WTC11 (cell line): ENCODE measurements at regions not wholly inside any gene's neighbourhood (a gene's known extent, or its start where the extent isn't known, plus 50 kb on each side); places are given as distances from the start of the nearest gene placed in this dataset.

ENCODE experiments used
- ATAC-seq: fragments of 200-7000 bp; cut with Tn5 transposase; 2 replicates; pipeline ENCODE4 v1.10.0; 2021; ENCODE audit warnings: mild to moderate bottlenecking, moderate library complexity
- CTCF ChIA-PET: fragments of 300-600 bp; sonication (Branson Sonifier 250); formaldehyde crosslinking; loops from one replicate; lab custom pipeline; 2021; ENCODE audit warnings: antibody characterized with exemption; lab: Charles Lee
- POLR2A ChIA-PET: fragments of 350-600 bp; sonication (Branson Sonifier 250); formaldehyde crosslinking; loops from one replicate; lab custom pipeline; 2021; ENCODE audit warnings: antibody characterized with exemption; lab: Charles Lee
- DNase-seq: peaks from one replicate; pipeline ENCODE4 v3.0.0; 2021; ENCODE audit warnings: low spot score
- H3K27ac Mint-ChIP-seq: 2 replicates; pipeline ENCODE4 v1.8.0; 2021; ENCODE audit warnings: mixed read lengths
- H3K27me3 Mint-ChIP-seq: 2 replicates; pipeline ENCODE4 v1.8.0; 2021; ENCODE audit warnings: low read depth, mild to moderate bottlenecking, moderate library complexity, mixed read lengths
- H3K36me3 Mint-ChIP-seq: 2 replicates; pipeline ENCODE4 v1.8.0; 2021; ENCODE audit warnings: mixed read lengths
- H3K4me1 Mint-ChIP-seq: 2 replicates; pipeline ENCODE4 v1.8.0; 2022; ENCODE audit warnings: mixed read lengths
- H3K4me3 Mint-ChIP-seq: 2 replicates; pipeline ENCODE4 v1.8.0; 2021; ENCODE audit warnings: mild to moderate bottlenecking, moderate library complexity, mixed read lengths
- H3K9me3 Mint-ChIP-seq: 2 replicates; pipeline ENCODE4 v1.8.0; 2021; ENCODE audit warnings: mixed read lengths
- ATF2 ChIP-seq: sonication (generic); formaldehyde crosslinking; IDR thresholded peaks from 2 replicates; pipeline ENCODE4 v1.8.1; 2022; ENCODE audit warnings: low read depth, missing genetic modification reagents, borderline replicate concordance
- CREB1 ChIP-seq: sonication (generic); formaldehyde crosslinking; IDR thresholded peaks from 2 replicates; pipeline ENCODE4 v1.8.0; 2023; ENCODE audit warnings: mild to moderate bottlenecking, missing genetic modification reagents
- CREM ChIP-seq: sonication (generic); formaldehyde crosslinking; IDR thresholded peaks from 2 replicates; pipeline ENCODE4 v1.8.1; 2022; ENCODE audit warnings: mild to moderate bottlenecking, missing genetic modification reagents, moderate library complexity
- E2F4 ChIP-seq: sonication (generic); formaldehyde crosslinking; IDR thresholded peaks from 2 replicates; pipeline ENCODE4 v1.8.1; 2022; ENCODE audit warnings: low read depth, mild to moderate bottlenecking, moderate library complexity, missing genetic modification reagents, borderline replicate concordance
- EMX1 ChIP-seq: fragments of 250-450 bp; sonication (Bioruptor Pico); IDR thresholded peaks from 2 replicates; pipeline ENCODE4 v1.8.0; 2021; ENCODE audit warnings: mild to moderate bottlenecking
- MXD4 ChIP-seq: fragments of 250-450 bp; sonication (Bioruptor Pico); IDR thresholded peaks from 2 replicates; pipeline ENCODE4 v1.8.0; 2021; ENCODE audit warnings: mild to moderate bottlenecking, moderate library complexity, borderline replicate concordance
- NFATC4 ChIP-seq: fragments of 250-450 bp; sonication (Bioruptor Pico); IDR thresholded peaks from 2 replicates; pipeline ENCODE4 v1.9.0; 2021; ENCODE audit warnings: mild to moderate bottlenecking
- PRRX2 ChIP-seq: fragments of 250-450 bp; sonication (Bioruptor Pico); IDR thresholded peaks from 2 replicates; pipeline ENCODE4 v1.8.0; 2021; ENCODE audit warnings: mild to moderate bottlenecking
- RELA ChIP-seq: sonication (generic); formaldehyde crosslinking; IDR thresholded peaks from 2 replicates; pipeline ENCODE4 v1.8.1; 2022; ENCODE audit warnings: missing genetic modification reagents, mild to moderate bottlenecking, borderline replicate concordance
- SOX15 ChIP-seq: fragments of 250-450 bp; sonication (Bioruptor Pico); IDR thresholded peaks from 2 replicates; pipeline ENCODE4 v1.9.0; 2021; ENCODE audit warnings: mild to moderate bottlenecking
- STAT6 ChIP-seq: sonication (generic); formaldehyde crosslinking; conservative IDR thresholded peaks from 2 replicates; pipeline ENCODE4 v1.8.1; 2023; ENCODE audit warnings: mild to moderate bottlenecking, low read depth, missing genetic modification reagents, moderate library complexity
- ZNF219 ChIP-seq: sonication (generic); formaldehyde crosslinking; IDR thresholded peaks from 2 replicates; pipeline ENCODE4 v1.8.0; 2023; ENCODE audit warnings: missing genetic modification reagents, mild to moderate bottlenecking, borderline replicate concordance
- ZNF263 ChIP-seq: sonication (generic); formaldehyde crosslinking; IDR thresholded peaks from 2 replicates; pipeline ENCODE4 v1.8.1; 2022; ENCODE audit warnings: low read depth, mild to moderate bottlenecking, moderate library complexity, missing genetic modification reagents
- ZNF281 ChIP-seq: sonication (generic); formaldehyde crosslinking; IDR thresholded peaks from 2 replicates; pipeline ENCODE4 v1.8.0; 2023; ENCODE audit warnings: mild to moderate bottlenecking, missing genetic modification reagents
- ZNF416 ChIP-seq: fragments of 250-450 bp; sonication (Bioruptor Pico); IDR thresholded peaks from 2 replicates; pipeline ENCODE4 v1.9.0; 2021; ENCODE audit warnings: mild to moderate bottlenecking, inconsistent platforms
- ZNF671 ChIP-seq: fragments of 250-450 bp; sonication (Bioruptor Pico); IDR thresholded peaks from 2 replicates; pipeline ENCODE4 v1.8.0; 2021; ENCODE audit warnings: mild to moderate bottlenecking
- TF ChIP-seq, protein P1 (sequence below): sonication (generic); formaldehyde crosslinking; conservative IDR thresholded peaks from 2 replicates; pipeline ENCODE4 v1.8.1; 2022; ENCODE audit warnings: mild to moderate bottlenecking, missing genetic modification reagents
- TF ChIP-seq, protein P2 (sequence below): sonication (generic); formaldehyde crosslinking; IDR thresholded peaks from 2 replicates; pipeline ENCODE4 v1.8.0; 2023; ENCODE audit warnings: missing genetic modification reagents
- TF ChIP-seq, protein P3 (sequence below): sonication (generic); formaldehyde crosslinking; IDR thresholded peaks from 2 replicates; pipeline ENCODE4 v1.8.1; 2023; ENCODE audit warnings: mild to moderate bottlenecking, missing genetic modification reagents, moderate library complexity
- TF ChIP-seq, protein P4 (sequence below): sonication (generic); formaldehyde crosslinking; IDR thresholded peaks from 2 replicates; pipeline ENCODE4 v1.8.1; 2023; ENCODE audit warnings: mild to moderate bottlenecking, missing genetic modification reagents
- TF ChIP-seq, protein P5 (sequence below): fragments of 250-450 bp; sonication (Bioruptor Pico); IDR thresholded peaks from 2 replicates; pipeline ENCODE4 v2.1.2; 2022; ENCODE audit warnings: mild to moderate bottlenecking, moderate library complexity

DNA sequence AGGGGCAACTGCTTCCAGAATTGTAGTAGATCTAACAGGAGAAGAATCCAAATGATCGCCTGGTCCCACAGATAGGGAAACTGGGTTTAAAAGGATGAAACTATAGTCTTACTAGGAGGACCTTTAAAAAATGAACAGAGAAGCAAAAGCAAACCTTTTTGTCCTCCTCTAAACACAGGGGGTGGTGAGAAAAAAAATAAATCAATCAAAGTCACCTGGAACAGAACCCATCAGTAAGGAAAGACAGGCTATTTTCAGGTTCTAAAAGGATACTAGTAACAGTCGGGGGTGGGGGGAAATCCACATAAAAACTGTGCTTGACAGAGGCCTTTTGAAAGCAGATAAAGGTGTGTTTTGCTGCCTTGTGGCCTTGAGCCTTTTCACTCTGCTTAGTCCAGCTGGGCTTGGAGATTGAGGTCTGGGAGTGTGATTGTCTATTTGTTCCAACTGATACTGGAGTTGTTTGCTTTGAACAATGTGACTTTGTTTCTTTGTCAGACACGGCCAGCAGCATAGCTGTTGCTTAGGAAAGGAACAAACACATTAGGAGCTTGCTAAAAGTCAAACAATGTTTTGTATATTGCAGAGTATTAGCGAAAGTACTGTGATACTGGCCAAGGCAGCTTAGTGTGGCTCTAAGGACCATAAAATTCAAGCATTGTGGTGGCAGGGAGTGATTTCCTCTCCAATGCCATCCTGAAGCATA, 141.1 kb upstream of the IRF2BP2 start:
- TF ChIP-seq SOX15 (CRISPR knock-in tag) (no peak), STAT6 (no peak), RELA (no peak), ZNF281 (CRISPR knock-in tag) (no peak), E2F4 (CRISPR knock-in tag) (no peak), NFATC4 (CRISPR knock-in tag) (no peak), MXD4 (no peak), CREM (CRISPR knock-in tag) (no peak), ZNF219 (no peak), PRRX2 (no peak), ZNF416 (CRISPR knock-in tag) (no peak)
- TF ChIP-seq, protein P1, sequence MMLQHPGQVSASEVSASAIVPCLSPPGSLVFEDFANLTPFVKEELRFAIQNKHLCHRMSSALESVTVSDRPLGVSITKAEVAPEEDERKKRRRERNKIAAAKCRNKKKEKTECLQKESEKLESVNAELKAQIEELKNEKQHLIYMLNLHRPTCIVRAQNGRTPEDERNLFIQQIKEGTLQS (CRISPR knock-in tag) = no peak
- TF ChIP-seq, protein P2, sequence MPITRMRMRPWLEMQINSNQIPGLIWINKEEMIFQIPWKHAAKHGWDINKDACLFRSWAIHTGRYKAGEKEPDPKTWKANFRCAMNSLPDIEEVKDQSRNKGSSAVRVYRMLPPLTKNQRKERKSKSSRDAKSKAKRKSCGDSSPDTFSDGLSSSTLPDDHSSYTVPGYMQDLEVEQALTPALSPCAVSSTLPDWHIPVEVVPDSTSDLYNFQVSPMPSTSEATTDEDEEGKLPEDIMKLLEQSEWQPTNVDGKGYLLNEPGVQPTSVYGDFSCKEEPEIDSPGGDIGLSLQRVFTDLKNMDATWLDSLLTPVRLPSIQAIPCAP (CRISPR knock-in tag) = no peak
- ChIA-PET CTCF (interaction anchor here (0.6 kb wide), 1 partner anchor 143 kb away, joined by 3 read pairs; no protein-coding TSS in a partner anchor), POLR2A (interaction anchor here (0.6 to 1.0 kb wide), 2 partner anchors 24 to 27 kb away, joined by 4 to 6 read pairs; no protein-coding TSS in a partner anchor)
- Mint-ChIP-seq H3K4me1 (peaks cover 6% of the 10 kb centered on the region), H3K4me3 (no peak overlapping the region), H3K27me3 (peaks cover 2% of the 10 kb centered on the region; the same call in 1 of the 2 replicates), H3K36me3 (no peaks in the 10 kb centered on the region), H3K27ac (no peak overlapping the region), H3K9me3 (no peaks in the 10 kb centered on the region)
- DNase-seq (no peak), ATAC-seq (no peak)

GRCh38 chr1:234748713-234749112, 138.7 kb upstream of the IRF2BP2 start:
- no peak for ATAC-seq
- Mint-ChIP-seq H3K4me3 (no peak overlapping the region), H3K27ac (no peak overlapping the region), H3K4me1 (peaks cover 26% of the 10 kb centered on the region), H3K36me3 (no peaks in the 10 kb centered on the region), H3K9me3 (no peaks in the 10 kb centered on the region), H3K27me3 (peaks cover 2% of the 10 kb centered on the region; the same call in 1 of the 2 replicates)
- ChIA-PET POLR2A (no interaction called here), CTCF (no interaction called here)
- no peak for DNase-seq
- TF ChIP-seq, protein P3, sequence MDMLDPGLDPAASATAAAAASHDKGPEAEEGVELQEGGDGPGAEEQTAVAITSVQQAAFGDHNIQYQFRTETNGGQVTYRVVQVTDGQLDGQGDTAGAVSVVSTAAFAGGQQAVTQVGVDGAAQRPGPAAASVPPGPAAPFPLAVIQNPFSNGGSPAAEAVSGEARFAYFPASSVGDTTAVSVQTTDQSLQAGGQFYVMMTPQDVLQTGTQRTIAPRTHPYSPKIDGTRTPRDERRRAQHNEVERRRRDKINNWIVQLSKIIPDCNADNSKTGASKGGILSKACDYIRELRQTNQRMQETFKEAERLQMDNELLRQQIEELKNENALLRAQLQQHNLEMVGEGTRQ (CRISPR knock-in tag) = no peak
- TF ChIP-seq CREB1 (CRISPR knock-in tag) (no peak), EMX1 (CRISPR knock-in tag) (no peak), ATF2 (no peak), ZNF263 (no peak), ZNF671 (CRISPR knock-in tag) (no peak), CREM (CRISPR knock-in tag) (no peak)
- TF ChIP-seq, protein P4, sequence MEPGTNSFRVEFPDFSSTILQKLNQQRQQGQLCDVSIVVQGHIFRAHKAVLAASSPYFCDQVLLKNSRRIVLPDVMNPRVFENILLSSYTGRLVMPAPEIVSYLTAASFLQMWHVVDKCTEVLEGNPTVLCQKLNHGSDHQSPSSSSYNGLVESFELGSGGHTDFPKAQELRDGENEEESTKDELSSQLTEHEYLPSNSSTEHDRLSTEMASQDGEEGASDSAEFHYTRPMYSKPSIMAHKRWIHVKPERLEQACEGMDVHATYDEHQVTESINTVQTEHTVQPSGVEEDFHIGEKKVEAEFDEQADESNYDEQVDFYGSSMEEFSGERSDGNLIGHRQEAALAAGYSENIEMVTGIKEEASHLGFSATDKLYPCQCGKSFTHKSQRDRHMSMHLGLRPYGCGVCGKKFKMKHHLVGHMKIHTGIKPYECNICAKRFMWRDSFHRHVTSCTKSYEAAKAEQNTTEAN = no peak
- TF ChIP-seq, protein P5, sequence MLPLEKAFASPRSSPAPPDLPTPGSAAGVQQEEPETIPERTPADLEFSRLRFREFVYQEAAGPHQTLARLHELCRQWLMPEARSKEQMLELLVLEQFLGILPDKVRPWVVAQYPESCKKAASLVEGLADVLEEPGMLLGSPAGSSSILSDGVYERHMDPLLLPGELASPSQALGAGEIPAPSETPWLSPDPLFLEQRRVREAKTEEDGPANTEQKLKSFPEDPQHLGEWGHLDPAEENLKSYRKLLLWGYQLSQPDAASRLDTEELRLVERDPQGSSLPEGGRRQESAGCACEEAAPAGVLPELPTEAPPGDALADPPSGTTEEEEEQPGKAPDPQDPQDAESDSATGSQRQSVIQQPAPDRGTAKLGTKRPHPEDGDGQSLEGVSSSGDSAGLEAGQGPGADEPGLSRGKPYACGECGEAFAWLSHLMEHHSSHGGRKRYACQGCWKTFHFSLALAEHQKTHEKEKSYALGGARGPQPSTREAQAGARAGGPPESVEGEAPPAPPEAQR (CRISPR knock-in tag) = no peak
